GM21723 (cell line): ENCODE measurements at regions not wholly inside any gene's neighbourhood (a gene's known extent, or its start where the extent isn't known, plus 50 kb on each side); places are given as distances from the start of the nearest gene placed in this dataset.
"Not testable (repeated sequence)": the region's sequence is repeated elsewhere in the genome, so short reads cannot be mapped to it uniquely, and the experiment has no call there.

Source experiments
- ATAC-seq: cut with Tn5 transposase; IDR thresholded peaks from one replicate; pipeline ENCODE4 v1.9.1; 2021; ENCODE audit warnings: mild to moderate bottlenecking, moderate library complexity; ENCODE audit not compliant: unreplicated experiment

- no peak for ATAC-seq
Observed at GRCh38 chr13:90641884-90642283, 705.6 kb upstream of the MIR17HG start.

GRCh38 chr13:90645582-90645981 lies 701.9 kb upstream of the MIR17HG start:
- no peak for ATAC-seq

GRCh38 chr13:90648497-90648896 lies 699.0 kb upstream of the MIR17HG start:
- ATAC-seq: no peak

GRCh38 chr13:90652036-90652435 lies 695.5 kb upstream of the MIR17HG start:
- ATAC-seq: no peak

GRCh38 chr13:90654970-90655369 lies 692.5 kb upstream of the MIR17HG start:
- no peak for ATAC-seq

GRCh38 chr13:90664200-90664599 lies 683.3 kb upstream of the MIR17HG start:
- not testable (repeated sequence) for ATAC-seq

- ATAC-seq: no peak
Observed at GRCh38 chr13:90673746-90674145, 673.7 kb upstream of the MIR17HG start.

GRCh38 chr13:90675129-90675528 lies 672.4 kb upstream of the MIR17HG start:
- no peak for ATAC-seq

GRCh38 chr13:90680826-90681225 lies 666.7 kb upstream of the MIR17HG start:
- no peak for ATAC-seq

- no peak for ATAC-seq
Observed at GRCh38 chr13:90683711-90684131, 663.8 kb upstream of the MIR17HG start.

- no peak for ATAC-seq
Observed at GRCh38 chr13:90686442-90686841, 661.0 kb upstream of the MIR17HG start.

GRCh38 chr13:90689111-90689510 lies 658.4 kb upstream of the MIR17HG start:
- no peak for ATAC-seq

- no peak for ATAC-seq
Observed at GRCh38 chr13:90690458-90691080, 656.9 kb upstream of the MIR17HG start.

GRCh38 chr13:90696254-90696653 lies 651.2 kb upstream of the MIR17HG start:
- no peak for ATAC-seq

- no peak for ATAC-seq
Observed at GRCh38 chr13:90696656-90697055, 650.8 kb upstream of the MIR17HG start.

GRCh38 chr13:90700340-90700739 lies 647.1 kb upstream of the MIR17HG start:
- no peak for ATAC-seq

GRCh38 chr13:90701264-90701663 lies 646.2 kb upstream of the MIR17HG start:
- no peak for ATAC-seq

- ATAC-seq: no peak
Observed at GRCh38 chr13:90702050-90702449, 645.4 kb upstream of the MIR17HG start.

GRCh38 chr13:90706631-90707030 lies 640.9 kb upstream of the MIR17HG start:
- no peak for ATAC-seq

GRCh38 chr13:90708128-90708527 lies 639.4 kb upstream of the MIR17HG start:
- no peak for ATAC-seq

GRCh38 chr13:90709319-90709718 lies 638.2 kb upstream of the MIR17HG start:
- ATAC-seq: no peak

- ATAC-seq: no peak
Observed at GRCh38 chr13:90710164-90710759, 637.2 kb upstream of the MIR17HG start.
